Erythroblast (primary cell): ENCODE measurements at regions not wholly inside any gene's neighbourhood (a gene's known extent, or its start where the extent isn't known, plus 50 kb on each side); places are given as distances from the start of the nearest gene placed in this dataset.

Source experiments
- DNase-seq, 2 experiments: peaks; one replicate each; lab custom pipeline; 2025; lab: John Stamatoyannopoulos, UW
- GATA1 ChIP-seq: IDR thresholded peaks from 2 replicates; pipeline ENCODE4 v1.6.1; 2011; ENCODE audit warnings: low read depth, mild to moderate bottlenecking, control low read depth, low read length, moderate library complexity
- POLR2A ChIP-seq: IDR thresholded peaks from 2 replicates; pipeline ENCODE4 v1.6.1; 2011; ENCODE audit warnings: mild to moderate bottlenecking, low read length

DNA sequence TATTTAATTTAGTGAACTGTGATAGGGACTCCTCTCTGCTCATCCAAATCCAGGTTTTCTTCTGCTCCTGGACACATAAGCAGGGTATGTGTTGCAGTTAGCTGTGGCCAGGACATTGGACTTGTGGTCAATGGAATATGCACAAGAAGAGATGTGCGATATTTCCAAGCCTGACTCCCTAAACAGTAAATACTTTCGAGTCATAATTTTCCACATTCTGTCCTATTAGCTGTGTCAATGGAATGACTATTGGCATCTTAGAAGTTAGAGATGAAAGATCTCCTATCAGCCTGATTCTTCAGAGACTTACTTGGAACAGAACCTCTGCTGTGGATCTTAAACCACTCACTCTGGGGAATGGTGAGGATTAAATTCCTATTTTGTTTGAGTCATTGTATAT is 771.0 kb downstream of the EFNB2 start:
- no peak for TF ChIP-seq POLR2A
- no peak for TF ChIP-seq GATA1
- no peak for DNase-seq

DNA sequence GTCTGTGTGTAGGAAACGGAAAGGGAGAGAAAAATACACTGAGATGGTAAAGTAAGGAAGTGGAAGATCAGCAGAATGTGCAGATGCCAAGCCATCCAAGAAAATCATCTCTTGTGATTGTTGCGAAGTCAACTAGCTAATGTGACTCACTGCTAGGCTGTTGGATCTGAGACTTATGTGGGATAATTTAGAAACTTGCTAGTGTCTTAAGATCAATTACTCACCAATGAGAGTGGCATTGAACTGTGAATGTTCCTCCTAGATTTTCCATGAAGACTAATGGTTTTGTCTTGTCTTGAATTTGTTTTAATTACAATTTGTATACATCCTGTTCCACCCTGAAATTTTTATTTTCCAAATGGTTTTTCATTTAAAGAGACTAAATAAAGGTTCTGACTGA is 771.6 kb downstream of the EFNB2 start:
- TF ChIP-seq POLR2A (no peak), GATA1 (no peak)
- DNase-seq, result no peak

DNA sequence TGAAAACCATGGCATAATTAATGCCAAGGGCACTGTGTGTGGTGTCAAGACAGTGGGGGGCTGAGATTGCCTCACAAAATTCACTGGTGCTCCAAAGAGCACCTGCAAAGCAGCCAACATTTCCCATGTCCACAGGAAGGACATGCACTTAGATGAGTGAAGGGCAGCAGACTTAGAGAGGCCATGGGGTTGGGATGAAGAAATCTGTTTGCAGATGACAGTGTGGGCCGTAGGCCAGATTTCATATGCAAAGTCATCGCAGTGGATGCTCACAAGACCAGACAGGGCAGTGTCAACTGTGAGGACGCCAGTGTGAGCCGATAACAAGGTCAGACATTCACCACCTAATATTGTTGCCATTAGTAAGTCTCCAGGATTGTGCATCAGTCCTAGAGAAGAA is 773.4 kb downstream of the EFNB2 start:
- DNase-seq, result no peak
- TF ChIP-seq GATA1, result no peak
- no peak for TF ChIP-seq POLR2A

DNA sequence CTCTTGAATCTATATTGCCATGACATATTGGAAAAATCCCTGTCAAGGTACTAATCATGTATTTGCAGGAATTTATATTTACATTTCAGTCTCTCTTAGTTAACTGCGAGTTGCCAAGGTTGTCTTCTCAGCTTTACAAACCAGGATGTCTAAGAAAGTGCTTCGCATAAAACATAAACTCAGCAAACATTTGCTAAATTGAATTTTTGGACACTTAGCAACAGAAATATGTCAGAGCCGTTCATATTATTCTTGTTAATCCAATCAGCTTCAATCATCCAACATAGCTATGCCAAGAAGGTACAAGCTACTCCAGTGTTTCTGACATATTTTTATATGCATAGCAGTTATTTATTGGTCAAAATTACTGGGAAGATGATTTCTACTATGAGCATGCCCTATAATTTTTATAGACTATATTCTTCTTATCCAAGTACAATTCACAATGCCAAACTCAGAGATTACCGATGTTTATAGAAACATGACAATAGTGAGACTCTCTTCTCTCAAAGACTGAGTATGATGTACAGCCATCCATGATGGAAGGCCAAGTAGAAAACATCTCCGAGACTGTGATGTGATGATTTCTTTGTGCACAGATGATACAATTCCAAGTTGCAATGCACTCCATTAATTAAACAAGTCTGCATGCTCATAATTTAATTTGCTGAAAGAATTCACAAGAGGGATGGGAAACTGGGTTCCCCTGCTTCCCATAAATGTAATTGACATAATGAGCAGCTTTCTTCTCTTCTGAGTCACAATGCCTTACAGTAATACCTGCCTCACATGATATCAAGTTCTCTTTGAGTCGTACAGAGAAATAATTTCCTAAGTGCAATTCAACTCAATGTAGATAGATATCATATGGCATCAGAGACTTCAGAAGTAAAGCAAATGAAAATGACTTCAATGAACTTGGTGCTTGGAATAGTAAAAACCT is 776.3 kb downstream of the EFNB2 start:
- DNase-seq, result no peak
- no peak for TF ChIP-seq POLR2A
- no peak for TF ChIP-seq GATA1

DNA sequence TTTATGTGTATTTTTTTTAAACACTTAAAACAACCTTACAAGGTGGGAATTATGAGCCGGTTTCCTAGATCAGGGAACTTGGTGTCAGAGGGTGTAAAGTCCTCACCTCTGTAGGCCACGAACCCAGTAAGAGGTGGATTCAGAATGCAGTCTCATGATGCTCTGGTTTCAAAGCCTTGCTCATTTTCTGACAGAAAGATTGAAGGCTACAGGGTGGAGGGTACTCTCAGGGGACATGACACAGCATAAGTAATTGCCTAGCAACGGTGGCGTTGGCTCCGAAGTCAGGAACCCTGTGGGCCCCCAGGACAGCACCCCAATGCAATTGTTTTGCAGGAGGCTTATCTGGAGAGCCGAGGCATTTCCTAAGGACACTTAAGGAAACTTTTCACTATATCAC is 794.7 kb downstream of the EFNB2 start:
- TF ChIP-seq POLR2A (no peak), GATA1 (no peak)
- no peak for DNase-seq

DNA sequence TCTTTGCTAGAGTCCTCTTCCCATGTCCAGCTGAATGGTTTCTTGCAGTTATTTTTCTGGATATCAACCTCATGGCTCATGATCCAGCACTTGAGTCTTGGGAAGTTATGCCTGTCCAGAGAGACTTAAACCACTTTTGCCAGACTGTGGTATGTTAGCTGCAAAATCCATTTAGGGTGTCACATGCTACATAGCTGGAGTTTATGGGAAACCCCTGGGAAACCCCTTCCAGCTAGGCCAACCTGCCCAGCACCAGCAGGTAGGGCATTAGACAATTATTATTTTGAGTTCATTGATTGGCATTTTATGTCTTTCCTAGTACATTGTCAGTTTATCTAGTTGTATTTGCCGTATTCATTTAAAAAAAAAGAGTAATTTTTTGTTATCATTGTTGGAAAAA is 797.8 kb downstream of the EFNB2 start:
- no peak for DNase-seq
- TF ChIP-seq POLR2A (no peak), GATA1 (no peak)

DNA sequence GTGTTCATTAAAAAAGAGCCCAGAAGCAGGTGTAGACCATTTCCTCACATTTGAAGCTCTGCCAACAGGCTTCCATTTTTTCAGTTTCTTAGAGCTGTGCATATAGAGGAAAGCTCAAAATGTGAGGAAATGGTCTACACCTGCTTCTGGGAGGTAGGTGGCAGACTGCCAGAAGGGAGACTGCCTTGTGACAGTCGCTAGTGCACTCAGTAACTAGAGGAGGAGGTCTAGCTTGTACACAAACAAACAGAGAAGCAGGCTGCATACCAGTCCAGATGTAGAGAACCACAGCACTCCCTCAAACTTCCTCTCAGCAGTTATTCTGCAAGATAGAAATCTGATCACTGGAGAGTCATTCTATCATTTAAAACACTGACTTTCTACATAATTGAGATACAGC is 800.2 kb downstream of the EFNB2 start:
- TF ChIP-seq POLR2A (no peak), GATA1 (no peak)
- no peak for DNase-seq

DNA sequence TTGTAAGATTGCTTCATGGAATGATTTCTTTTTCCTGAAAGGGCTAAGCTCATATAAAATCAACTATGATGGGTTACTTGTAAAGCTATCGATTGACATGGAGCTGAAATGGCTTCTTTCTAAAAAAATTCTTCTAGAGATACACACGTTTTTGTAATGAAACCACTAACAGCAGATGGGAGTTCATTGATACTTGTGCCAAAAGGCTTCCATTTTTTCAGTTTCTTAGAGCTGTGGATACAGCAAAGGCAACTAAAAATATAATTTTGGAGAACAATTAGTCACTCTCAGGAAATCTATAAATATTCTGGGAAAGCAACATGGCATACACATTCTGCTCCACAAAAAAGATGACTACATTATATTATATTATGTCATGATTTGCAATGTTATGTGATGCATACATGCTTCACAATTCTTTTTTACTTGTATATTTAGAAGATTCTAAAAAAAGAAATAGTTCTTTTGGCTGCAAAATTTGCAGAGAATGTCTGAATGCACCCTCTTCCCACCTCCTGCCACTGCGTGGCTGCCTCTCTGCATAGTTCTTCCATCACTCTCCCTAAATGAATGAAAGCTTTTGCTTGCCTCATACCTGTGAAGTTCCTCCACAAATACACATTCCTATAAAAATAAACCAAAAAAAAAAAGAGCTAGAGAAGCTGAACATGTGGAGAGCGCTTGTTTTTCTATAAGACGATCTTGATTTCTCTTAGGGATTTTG is 802.5 kb downstream of the EFNB2 start:
- TF ChIP-seq POLR2A (no peak), GATA1 (no peak)

DNA sequence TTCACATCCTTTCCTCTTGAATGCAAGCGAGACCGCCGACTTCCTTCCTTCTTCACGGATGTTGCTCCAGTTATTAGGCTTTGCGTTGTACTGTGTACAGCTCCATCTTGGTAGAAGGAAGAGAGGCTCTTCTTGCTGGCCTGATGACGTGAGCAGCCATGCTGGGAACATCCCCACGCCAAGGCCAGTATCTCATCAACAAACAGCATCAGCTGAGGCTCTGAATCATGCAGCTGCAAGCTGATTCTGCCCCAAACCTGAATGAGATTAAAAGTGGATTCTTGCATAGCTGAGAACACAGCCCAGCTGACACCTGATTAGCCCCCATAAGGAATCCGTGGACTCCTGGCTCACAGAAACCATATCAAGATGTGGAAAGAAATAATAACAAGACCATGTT is 809.6 kb downstream of the EFNB2 start:
- DNase-seq, result no peak
- TF ChIP-seq GATA1, result no peak
- TF ChIP-seq POLR2A, result no peak

More for the DNA sequence above, 802.5 kb downstream of the EFNB2 start:
- DNase-seq, result no peak

DNA sequence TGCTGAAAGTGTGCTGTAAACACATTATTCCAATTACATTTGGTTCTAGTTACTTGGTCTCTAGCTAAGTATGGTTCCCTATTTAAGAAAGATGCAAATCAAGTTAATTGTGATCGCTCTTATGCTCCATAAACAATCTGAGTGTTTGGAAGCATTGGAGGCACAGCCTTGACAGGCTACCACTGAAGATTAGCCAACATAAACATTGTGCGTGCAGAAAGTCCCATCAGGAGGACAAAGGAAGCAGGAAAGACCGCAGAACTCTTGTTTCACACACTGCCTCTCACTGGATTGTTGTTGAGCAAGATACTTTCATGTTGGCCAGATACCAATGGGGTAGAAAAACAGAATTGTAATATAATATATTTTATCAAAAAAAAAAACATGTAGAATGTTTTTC is 814.4 kb downstream of the EFNB2 start:
- no peak for TF ChIP-seq GATA1
- TF ChIP-seq POLR2A, result no peak
- no peak for DNase-seq

DNA sequence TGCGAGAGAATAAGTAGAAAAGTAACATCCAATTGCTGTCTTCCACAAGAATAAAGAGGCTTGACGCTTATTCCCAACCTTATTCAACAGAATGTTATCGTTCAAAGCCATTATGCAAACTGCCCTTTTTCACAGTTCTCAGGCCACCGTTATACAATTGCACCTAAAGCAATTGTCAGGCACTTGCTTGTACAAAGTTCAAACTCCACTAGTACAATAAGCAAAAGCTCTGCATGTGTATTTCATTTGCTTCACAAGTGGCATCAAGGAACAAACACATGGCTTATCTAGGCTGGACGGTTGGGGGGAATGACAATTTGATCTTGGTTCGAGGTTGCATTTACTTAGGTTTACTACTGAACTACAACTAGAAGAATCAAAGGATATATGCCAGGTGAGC is 815.6 kb downstream of the EFNB2 start:
- TF ChIP-seq GATA1 (no peak), POLR2A (no peak)
- DNase-seq, result no peak

DNA sequence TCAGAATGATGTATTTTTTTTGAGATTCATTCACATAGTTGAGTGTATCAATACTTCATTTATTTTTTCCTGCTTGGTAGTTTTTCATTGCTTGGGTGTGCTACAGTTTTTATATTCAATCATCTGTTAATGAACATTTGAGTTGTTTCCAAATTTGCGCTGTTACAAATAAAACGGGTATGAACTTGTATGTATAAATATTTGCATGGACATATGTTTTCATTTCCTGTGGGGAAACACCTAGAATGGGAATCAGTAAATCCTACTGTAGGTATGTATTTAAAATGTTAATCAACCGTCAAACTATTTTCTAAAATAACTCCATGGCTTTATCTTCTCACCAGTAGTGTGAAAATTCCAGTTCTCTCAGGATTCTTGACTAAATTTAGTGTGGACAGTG is 826.3 kb downstream of the EFNB2 start:
- DNase-seq, result no peak
- TF ChIP-seq GATA1, result no peak
- TF ChIP-seq POLR2A, result no peak

DNA sequence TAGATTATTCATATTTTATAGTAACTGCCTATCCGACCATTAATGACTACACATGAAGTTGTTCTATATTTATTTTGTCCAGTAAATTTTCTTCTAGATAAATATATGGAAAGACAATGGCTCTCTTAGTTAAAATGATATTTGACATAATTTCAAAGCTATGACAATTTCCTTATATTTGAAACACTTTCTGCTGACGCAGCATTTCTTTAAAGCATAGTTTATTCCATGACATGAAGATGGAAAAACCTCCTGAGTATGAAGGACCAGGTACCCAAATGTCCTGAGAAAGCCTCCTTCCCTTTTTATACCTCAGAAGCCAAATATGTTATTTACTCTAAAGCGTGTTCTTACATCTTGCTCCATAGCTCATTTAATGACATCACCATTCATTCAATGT is 831.6 kb downstream of the EFNB2 start:
- no peak for TF ChIP-seq POLR2A
- TF ChIP-seq GATA1, result no peak
- no peak for DNase-seq

DNA sequence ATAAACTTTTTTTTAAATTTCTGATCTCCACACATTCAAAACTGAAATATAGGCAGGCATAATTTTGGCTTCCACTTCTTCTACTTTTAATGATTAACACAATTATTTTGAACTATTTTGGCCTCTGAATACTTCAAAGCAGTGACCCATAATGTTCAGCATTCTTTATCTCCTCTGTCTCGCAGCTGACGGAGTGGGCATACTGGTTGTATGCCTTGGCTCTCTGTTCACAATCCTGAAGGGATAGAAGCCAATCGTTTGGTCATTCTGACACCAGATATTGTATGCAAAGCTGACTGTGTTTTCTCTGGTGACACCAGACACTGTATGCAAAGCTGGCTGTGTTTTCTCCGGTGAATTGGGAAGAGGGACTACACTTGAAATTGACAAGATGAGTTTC is 833.0 kb downstream of the EFNB2 start:
- TF ChIP-seq GATA1, result no peak
- no peak for TF ChIP-seq POLR2A
- DNase-seq, result no peak
